ENCODE measurements at regions not wholly inside any gene's neighbourhood (a gene's known extent, or its start where the extent isn't known, plus 50 kb on each side); places are given as distances from the start of the nearest gene placed in this dataset.

GRCh38 chr3:171956705-171957104 is 82.7 kb upstream of the FNDC3B start:
- H3K27ac ChIP-seq: no peak overlapping the region
- DNase-seq (ENCODE audit: low spot score): no peak
- TF ChIP-seq CTCF (IDR thresholded peaks at IDR 0.05): no peak
- H3K4me3 ChIP-seq: no peak overlapping the region

GRCh38 chr3:171959532-171960089 is 79.8 kb upstream of the FNDC3B start:
- DNase-seq (ENCODE audit: low spot score): no peak
- TF ChIP-seq CTCF (IDR thresholded peaks at IDR 0.05): no peak

GRCh38 chr3:171960159-171960558 is 79.2 kb upstream of the FNDC3B start:
- no peak overlapping the region for H3K27ac ChIP-seq
- H3K4me3 ChIP-seq: no peak overlapping the region
- DNase-seq (ENCODE audit: low spot score): no peak
- no peak for TF ChIP-seq CTCF (IDR thresholded peaks at IDR 0.05)

More at GRCh38 chr3:171959532-171960089, 79.8 kb upstream of the FNDC3B start:
- Histone ChIP-seq H3K4me3 (no peak overlapping the region), H3K27ac (no peak overlapping the region)

GRCh38 chr3:171962137-171962720 is 77.1 kb upstream of the FNDC3B start:
- DNase-seq (ENCODE audit: low spot score): no peak
- Histone ChIP-seq H3K4me3 (no peak overlapping the region), H3K27ac (no peak overlapping the region)
- no peak for TF ChIP-seq CTCF (IDR thresholded peaks at IDR 0.05)

GRCh38 chr3:171963546-171963945 is 75.8 kb upstream of the FNDC3B start:
- Histone ChIP-seq H3K4me3 (no peak overlapping the region), H3K27ac (no peak overlapping the region)
- no peak for TF ChIP-seq CTCF (IDR thresholded peaks at IDR 0.05)
- no peak for DNase-seq (ENCODE audit: low spot score)

GRCh38 chr3:171965067-171965712 is 74.2 kb upstream of the FNDC3B start:
- H3K4me3 ChIP-seq: no peak overlapping the region
- TF ChIP-seq CTCF (IDR thresholded peaks at IDR 0.05): no peak
- no peak for DNase-seq (ENCODE audit: low spot score)
- H3K27ac ChIP-seq: no peak overlapping the region
